HG02981 (cell line): ENCODE measurements at regions not wholly inside any gene's neighbourhood (a gene's known extent, or its start where the extent isn't known, plus 50 kb on each side); places are given as distances from the start of the nearest gene placed in this dataset.

ENCODE experiments used
- ATAC-seq: cut with Tn5 transposase; IDR thresholded peaks from one replicate; pipeline ENCODE4 v1.9.1; 2021; ENCODE audit warnings: mild to moderate bottlenecking, moderate library complexity; ENCODE audit not compliant: unreplicated experiment

DNA sequence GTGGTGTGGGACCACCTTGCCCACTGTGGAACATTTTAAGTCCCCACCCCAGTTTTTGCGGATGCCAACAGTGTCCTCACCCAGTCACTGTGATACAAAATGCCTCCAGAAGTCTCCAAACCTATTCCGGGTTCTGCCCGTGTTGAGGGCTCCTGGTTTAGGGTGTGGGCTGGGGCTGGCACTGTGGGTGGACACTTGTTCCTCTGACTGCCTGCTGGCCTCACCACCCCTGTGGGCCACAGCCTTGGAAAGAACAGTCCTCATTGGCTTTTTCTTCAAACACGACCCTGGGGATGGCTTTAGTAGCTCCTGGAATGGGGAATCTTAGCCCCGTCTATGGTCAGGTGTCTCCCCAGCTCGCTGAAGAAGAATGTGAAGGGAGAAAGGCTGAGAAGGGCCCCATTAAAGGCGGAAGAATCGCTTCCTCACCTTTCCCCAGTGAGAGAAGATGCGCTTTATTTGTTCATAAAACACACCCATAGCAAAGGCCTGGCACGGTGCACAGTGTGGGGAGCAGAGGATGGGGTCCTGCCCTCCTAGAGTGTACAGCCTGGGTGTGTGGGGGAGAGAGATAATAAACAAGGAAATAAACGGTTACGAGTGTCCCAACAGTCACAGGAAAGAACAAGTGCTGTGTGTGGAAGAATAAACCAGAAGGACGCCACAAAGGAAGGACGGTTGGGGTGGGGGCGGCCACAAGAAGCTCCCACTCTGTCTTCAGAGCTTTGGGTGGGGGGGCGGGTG is 56.3 kb upstream of the SLC22A11 start:
- ATAC-seq = no peak

DNA sequence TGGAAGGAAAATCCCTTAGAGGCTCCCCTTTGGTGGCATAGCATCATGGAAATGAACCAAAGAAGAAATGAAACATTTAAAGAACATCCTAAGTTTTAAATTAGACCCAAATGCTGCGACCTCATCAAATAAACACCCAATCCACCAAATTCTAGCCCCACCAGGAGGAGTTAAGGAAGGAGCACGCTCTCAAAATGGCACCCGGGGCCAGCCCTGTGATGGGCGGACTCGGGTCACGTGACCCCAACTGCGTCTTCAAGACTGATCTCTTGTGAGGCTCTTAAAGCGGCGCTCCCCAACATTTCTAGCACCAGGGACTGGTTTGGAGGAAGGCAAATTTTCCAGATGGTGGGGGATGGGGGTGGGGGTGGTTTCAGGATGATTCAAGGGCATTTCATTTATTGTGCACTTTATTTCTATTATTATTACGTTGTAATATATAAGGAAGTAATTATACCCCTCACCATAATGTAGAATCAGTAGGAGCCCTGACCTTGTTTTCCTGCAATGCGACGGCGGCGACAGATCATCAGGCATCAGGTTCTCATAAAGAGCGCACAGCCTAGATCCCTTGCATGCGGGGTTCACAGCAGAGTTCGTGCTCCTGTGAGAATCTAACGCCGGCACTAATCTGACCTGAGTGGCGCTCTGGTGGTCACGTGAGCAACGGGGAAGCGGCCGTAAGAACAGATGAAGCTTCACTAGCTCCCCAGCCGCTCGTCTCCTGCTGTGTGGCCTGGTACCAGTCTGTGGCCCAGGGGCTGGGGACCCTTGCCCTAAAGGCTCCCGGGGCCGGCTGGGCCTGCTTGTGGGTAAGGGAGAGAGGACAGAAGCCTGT is 55.3 kb upstream of the SLC22A11 start:
- ATAC-seq = no peak

DNA sequence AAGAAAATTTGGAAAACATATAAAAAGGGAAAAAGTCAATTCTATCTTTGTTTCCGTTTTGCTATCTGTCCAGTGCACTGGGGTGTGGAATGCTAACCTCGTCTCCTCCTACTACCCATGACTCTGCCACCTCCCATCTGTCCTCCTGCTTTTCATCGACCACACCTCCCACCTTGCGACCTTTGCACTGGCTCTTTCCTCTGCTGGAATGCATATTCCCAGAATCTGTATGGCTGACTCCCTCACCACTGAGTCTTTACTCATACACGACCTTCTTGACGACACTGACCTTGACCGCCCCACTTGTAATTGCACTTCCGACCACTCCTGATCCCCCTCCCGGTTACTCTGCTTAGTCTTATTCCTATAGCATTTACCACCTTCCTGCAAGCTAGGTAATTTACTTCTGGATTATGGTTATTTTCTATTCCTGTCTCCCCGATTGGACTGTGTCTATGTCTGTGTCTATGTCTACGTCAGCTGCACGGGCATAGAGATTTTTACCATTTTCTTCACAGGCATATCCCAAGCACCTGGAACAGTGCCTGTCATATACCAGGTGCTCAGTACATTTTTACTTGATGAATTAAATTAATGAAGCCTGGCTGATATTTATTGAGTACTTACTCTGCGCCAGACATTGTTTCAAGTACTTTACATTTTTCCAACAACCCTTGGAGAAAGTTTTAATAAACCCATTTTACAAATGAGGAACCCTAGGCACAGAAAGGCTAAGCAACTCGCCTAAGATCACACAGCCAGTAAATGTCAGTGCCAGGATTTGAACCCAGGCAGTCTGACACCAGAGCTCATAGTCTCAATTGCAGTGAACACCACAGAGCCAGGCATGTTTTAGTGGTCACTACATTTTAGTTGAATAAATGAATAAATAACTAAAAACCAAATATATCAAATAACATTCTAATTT is 54.0 kb upstream of the SLC22A11 start:
- ATAC-seq = no peak

GRCh38 chr11:64502634-64503033 is 53.1 kb upstream of the SLC22A11 start:
- ATAC-seq = no peak

- ATAC-seq = no peak
Observed at GRCh38 chr11:64503186-64503753, 52.5 kb upstream of the SLC22A11 start.

DNA sequence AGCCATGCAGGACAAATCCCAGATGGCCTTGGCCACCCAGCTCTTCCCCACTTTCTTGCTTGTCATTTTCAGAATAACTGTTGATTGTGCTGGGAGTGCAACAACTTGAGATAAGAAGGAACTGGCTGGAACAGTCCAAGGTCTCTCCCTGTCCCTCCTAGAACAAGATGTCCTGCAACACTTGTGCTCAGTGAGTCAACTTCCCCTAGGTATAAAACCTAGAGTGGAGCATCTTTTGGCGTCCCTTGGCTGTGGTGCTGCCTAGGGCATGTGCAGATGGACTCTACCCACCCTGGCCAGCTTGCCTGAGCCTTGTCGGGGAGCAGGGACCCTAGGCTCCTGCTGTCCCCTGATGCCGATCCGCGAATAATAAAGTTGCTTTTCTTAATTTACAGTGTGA is 50.7 kb upstream of the SLC22A11 start:
- ATAC-seq = no peak
